ENCODE measurements at regions not wholly inside any gene's neighbourhood (a gene's known extent, or its start where the extent isn't known, plus 50 kb on each side); places are given as distances from the start of the nearest gene placed in this dataset.

GRCh38 chr6:134712311-134712710 lies 237.6 kb downstream of the ALDH8A1 start:
- DNase-seq: no peak
- Mint-ChIP-seq H3K27ac (no peak overlapping the region), H3K4me3 (no peak overlapping the region), H3K4me1 (ENCODE audit: low read depth) (no peaks in the 10 kb centered on the region), H3K36me3 (ENCODE audit: low read depth) (no peaks in the 10 kb centered on the region), H3K27me3 (peaks cover 3% of the 10 kb centered on the region), H3K9me3 (no peaks in the 10 kb centered on the region)
- intact Hi-C loops (cut with micrococcal nuclease): no loop called here
- TF ChIP-seq CTCF (IDR thresholded peaks at IDR 0.05): no peak
- no peak for ATAC-seq
- ChIA-PET CTCF (interaction anchor here (1.2 kb wide), 1 partner anchor 111 kb away, joined by 4 read pairs; no protein-coding TSS in a partner anchor), POLR2A (no interaction called here)

GRCh38 chr6:134708079-134708478 lies 241.8 kb downstream of the ALDH8A1 start:
- no peak overlapping the region for H3K27ac Mint-ChIP-seq
- ATAC-seq: no peak
- intact Hi-C loops (cut with micrococcal nuclease): no loop called here
- no peak overlapping the region for H3K4me3 Mint-ChIP-seq
- H3K27me3 Mint-ChIP-seq: peaks cover 8% of the 10 kb centered on the region
- POLR2A ChIA-PET: interaction anchor here (1.0 kb wide), 1 partner anchor 35 kb away, joined by 3 read pairs; no protein-coding TSS in a partner anchor
- H3K36me3 Mint-ChIP-seq (ENCODE audit: low read depth): no peaks in the 10 kb centered on the region
- DNase-seq: no peak
- no peaks in the 10 kb centered on the region for H3K9me3 Mint-ChIP-seq
- no peaks in the 10 kb centered on the region for H3K4me1 Mint-ChIP-seq (ENCODE audit: low read depth)
- no peak for TF ChIP-seq CTCF (IDR thresholded peaks at IDR 0.05)
- CTCF ChIA-PET: no interaction called here

- Mint-ChIP-seq H3K27me3 (peaks cover 8% of the 10 kb centered on the region), H3K4me3 (no peak overlapping the region), H3K9me3 (no peaks in the 10 kb centered on the region), H3K27ac (no peak overlapping the region), H3K4me1 (ENCODE audit: low read depth) (no peaks in the 10 kb centered on the region), H3K36me3 (ENCODE audit: low read depth) (no peaks in the 10 kb centered on the region)
- ATAC-seq (no peak), DNase-seq (no peak)
- intact Hi-C loops (cut with micrococcal nuclease): no loop called here
- no peak for TF ChIP-seq CTCF (IDR thresholded peaks at IDR 0.05)
- POLR2A ChIA-PET: interaction anchor here (0.7 kb wide), 2 partner anchors 85 to 851 kb away, joined by 3 read pairs; no protein-coding TSS in a partner anchor
- CTCF ChIA-PET: interaction anchor here (1.2 kb wide), 1 partner anchor 117 kb away, joined by 3 read pairs; no protein-coding TSS in a partner anchor
Measured at GRCh38 chr6:134707342-134708031, 242.4 kb downstream of the ALDH8A1 start.

- Mint-ChIP-seq H3K4me3 (no peak overlapping the region), H3K9me3 (no peaks in the 10 kb centered on the region), H3K27ac (no peak overlapping the region), H3K4me1 (ENCODE audit: low read depth) (no peaks in the 10 kb centered on the region), H3K36me3 (ENCODE audit: low read depth) (no peaks in the 10 kb centered on the region), H3K27me3 (peaks cover 8% of the 10 kb centered on the region)
- no peak for TF ChIP-seq CTCF (IDR thresholded peaks at IDR 0.05)
- ChIA-PET POLR2A (interaction anchor here (0.7 kb wide), 2 partner anchors 85 to 850 kb away, joined by 3 read pairs; no protein-coding TSS in a partner anchor), CTCF (interaction anchor here (1.2 kb wide), 1 partner anchor 117 kb away, joined by 3 read pairs; no protein-coding TSS in a partner anchor)
- DNase-seq: no peak
- intact Hi-C loops (cut with micrococcal nuclease): no loop called here
- no peak for ATAC-seq
Measured at GRCh38 chr6:134706806-134707205, 243.1 kb downstream of the ALDH8A1 start.

GRCh38 chr6:134706153-134706552 lies 243.7 kb downstream of the ALDH8A1 start:
- DNase-seq (no peak), ATAC-seq (no peak)
- Mint-ChIP-seq H3K27ac (no peak overlapping the region), H3K27me3 (peaks cover 8% of the 10 kb centered on the region), H3K4me3 (no peak overlapping the region), H3K36me3 (ENCODE audit: low read depth) (no peaks in the 10 kb centered on the region), H3K4me1 (ENCODE audit: low read depth) (no peaks in the 10 kb centered on the region), H3K9me3 (no peaks in the 10 kb centered on the region)
- no peak for TF ChIP-seq CTCF (IDR thresholded peaks at IDR 0.05)
- CTCF ChIA-PET: interaction anchor here (1.2 to 1.5 kb wide), 2 partner anchors 11 to 118 kb away, joined by 3 read pairs; no protein-coding TSS in a partner anchor
- intact Hi-C loops (cut with micrococcal nuclease): no loop called here
- POLR2A ChIA-PET: no interaction called here
